ENCODE measurements at regions not wholly inside any gene's neighbourhood (a gene's known extent, or its start where the extent isn't known, plus 50 kb on each side); places are given as distances from the start of the nearest gene placed in this dataset.
A peak's percentile ranks its signal among the peaks of the same experiment; 100 is the strongest.
"Not testable (repeated sequence)": the region's sequence is repeated elsewhere in the genome, so short reads cannot be mapped to it uniquely, and the experiment has no call there.

GRCh38 chr11:4315292-4315691 is 52.9 kb downstream of the OR52B4 start:
- H3K27ac ChIP-seq; H3K9me3 ChIP-seq (ENCODE audit: severe bottlenecking); H3K4me3 ChIP-seq (ENCODE audit: low read depth, low read length); H3K27me3 ChIP-seq (ENCODE audit: insufficient read depth, low read depth, severe bottlenecking); DNase-seq; H3K36me3 ChIP-seq: not testable (repeated sequence)

- not testable (repeated sequence) for H3K36me3 ChIP-seq; H3K4me3 ChIP-seq (ENCODE audit: low read depth, low read length); H3K27ac ChIP-seq; DNase-seq; H3K27me3 ChIP-seq (ENCODE audit: insufficient read depth, low read depth, severe bottlenecking); H3K9me3 ChIP-seq (ENCODE audit: severe bottlenecking)
These were observed 91.0 kb downstream of the OR52B4 start for GRCh38 chr11:4277225-4277624.

- not testable (repeated sequence) for H3K36me3 ChIP-seq; H3K27ac ChIP-seq; H3K9me3 ChIP-seq (ENCODE audit: severe bottlenecking); H3K4me3 ChIP-seq (ENCODE audit: low read depth, low read length); H3K27me3 ChIP-seq (ENCODE audit: insufficient read depth, low read depth, severe bottlenecking); DNase-seq
These were observed 117.1 kb downstream of the OR52B4 start for GRCh38 chr11:4251085-4251484.

DNA sequence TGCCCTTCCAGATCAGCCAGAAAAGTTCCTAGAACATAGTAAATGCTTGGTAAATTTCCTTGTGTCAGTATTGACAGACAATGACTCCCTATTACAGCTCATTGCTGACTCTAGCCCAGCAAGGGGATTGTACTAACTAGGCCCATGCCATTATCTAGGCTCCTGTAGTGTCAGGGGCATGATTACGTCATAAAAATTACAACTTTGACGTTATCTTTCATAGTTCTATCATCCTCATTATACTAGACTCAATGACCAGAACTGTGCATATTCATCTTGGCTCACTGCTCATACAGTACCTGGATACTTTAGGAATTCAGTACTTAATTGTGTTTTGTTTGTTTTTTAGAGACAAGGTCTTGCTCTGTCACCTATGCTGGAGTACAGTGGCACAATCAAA is 118.7 kb downstream of the OR52B4 start:
- not testable (repeated sequence) for H3K9me3 ChIP-seq (ENCODE audit: severe bottlenecking); DNase-seq; H3K4me3 ChIP-seq (ENCODE audit: low read depth, low read length); H3K27ac ChIP-seq; H3K36me3 ChIP-seq; H3K27me3 ChIP-seq (ENCODE audit: insufficient read depth, low read depth, severe bottlenecking)

- H3K27me3 ChIP-seq (ENCODE audit: insufficient read depth, low read depth, severe bottlenecking); H3K27ac ChIP-seq; H3K9me3 ChIP-seq (ENCODE audit: severe bottlenecking); DNase-seq; H3K4me3 ChIP-seq (ENCODE audit: low read depth, low read length); H3K36me3 ChIP-seq: not testable (repeated sequence)
These were observed 130.4 kb downstream of the OR52B4 start for GRCh38 chr11:4237771-4238170.

DNA sequence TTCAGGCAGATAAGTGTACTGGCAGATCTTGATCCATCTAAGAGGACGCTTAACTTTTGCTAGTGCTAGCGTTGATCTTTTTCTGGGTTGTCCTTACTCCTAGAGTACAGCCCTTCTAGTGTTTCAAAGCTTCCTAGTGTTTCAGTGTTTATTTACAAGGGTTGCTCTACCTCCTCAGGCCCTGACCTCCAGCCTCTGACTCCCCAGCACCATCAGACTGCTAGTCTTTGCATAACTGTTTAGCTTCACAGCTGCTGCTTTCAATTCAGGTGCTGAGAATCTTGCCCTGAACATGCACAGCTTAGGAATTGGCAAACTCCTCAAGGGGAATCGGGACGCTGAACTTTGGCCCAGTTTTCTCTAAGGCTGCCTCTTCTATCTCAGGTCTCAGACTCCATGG is 124.3 kb downstream of the RRM1 start:
- not testable (repeated sequence) for H3K9me3 ChIP-seq (ENCODE audit: severe bottlenecking); H3K36me3 ChIP-seq; H3K27ac ChIP-seq; DNase-seq; H3K4me3 ChIP-seq (ENCODE audit: low read depth, low read length)
- peaks cover 35% of the 10 kb centered on the region for H3K27me3 ChIP-seq (ENCODE audit: insufficient read depth, low read depth, severe bottlenecking)

DNA sequence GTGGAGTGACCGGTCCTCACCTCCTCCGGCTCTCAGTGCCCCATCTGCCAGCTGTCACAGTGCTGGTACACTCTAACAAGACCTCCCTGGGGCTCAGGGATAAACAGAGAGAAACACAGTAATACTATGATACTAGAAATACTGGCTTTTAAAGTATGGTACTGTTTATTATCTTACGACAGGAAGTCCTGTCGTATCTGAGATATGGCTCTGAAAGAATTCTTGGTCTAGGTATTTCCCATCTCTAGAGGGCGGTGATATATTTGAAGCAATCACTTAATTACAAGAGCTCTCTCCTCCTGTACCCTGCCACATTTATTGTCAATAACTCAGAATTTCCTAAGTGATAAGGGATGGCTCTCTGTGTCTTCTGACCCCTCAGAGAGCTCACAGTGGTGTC is 119.1 kb downstream of the RRM1 start:
- no peaks in the 10 kb centered on the region for H3K36me3 ChIP-seq
- no peak for DNase-seq
- no peaks in the 10 kb centered on the region for H3K9me3 ChIP-seq (ENCODE audit: severe bottlenecking)
- TF ChIP-seq CTCF (IDR thresholded peaks at IDR 0.05; ENCODE audit: low read depth, low read length) = no peak
- peaks cover 73% of the 10 kb centered on the region for H3K27me3 ChIP-seq (ENCODE audit: insufficient read depth, low read depth, severe bottlenecking)
- H3K4me3 ChIP-seq (ENCODE audit: low read depth, low read length) = no peak overlapping the region
- no peak overlapping the region for H3K27ac ChIP-seq

GRCh38 chr11:4211991-4212390 is 117.4 kb downstream of the RRM1 start:
- no peak for TF ChIP-seq CTCF (IDR thresholded peaks at IDR 0.05; ENCODE audit: low read depth, low read length)
- DNase-seq = no peak
- H3K9me3 ChIP-seq (ENCODE audit: severe bottlenecking) = no peaks in the 10 kb centered on the region
- no peaks in the 10 kb centered on the region for H3K36me3 ChIP-seq
- H3K4me3 ChIP-seq (ENCODE audit: low read depth, low read length) = no peak overlapping the region
- H3K27me3 ChIP-seq (ENCODE audit: insufficient read depth, low read depth, severe bottlenecking) = peaks cover 69% of the 10 kb centered on the region
- H3K27ac ChIP-seq = no peak overlapping the region

GRCh38 chr11:4203603-4204360 is 109.2 kb downstream of the RRM1 start:
- Histone ChIP-seq H3K27me3 (ENCODE audit: insufficient read depth, low read depth, severe bottlenecking) (peaks cover 66% of the 10 kb centered on the region), H3K27ac (no peak overlapping the region), H3K36me3 (no peaks in the 10 kb centered on the region), H3K4me3 (ENCODE audit: low read depth, low read length) (no peak overlapping the region), H3K9me3 (ENCODE audit: severe bottlenecking) (no peaks in the 10 kb centered on the region)
- TF ChIP-seq CTCF (IDR thresholded peaks at IDR 0.05; ENCODE audit: low read depth, low read length) = 0 out of 2 replicates have a peak, but pooled peaks have one; percentile 5
- no peak for DNase-seq
